GM12878 (cell line): ENCODE measurements at regions not wholly inside any gene's neighbourhood (a gene's known extent, or its start where the extent isn't known, plus 50 kb on each side); places are given as distances from the start of the nearest gene placed in this dataset.

Experiments used
- ATAC-seq: fragments of 200-7000 bp; cut with Tn5 transposase; 3 replicates; pipeline ENCODE4 v1.9.1; 2020; ENCODE audit warnings: mild to moderate bottlenecking, moderate library complexity
- BruUV-seq: library from RNA; stranded (reverse); fragments of 400-500 nt; replicated peaks from 2 replicates; lab custom pipeline; 2021; lab: Mats Ljungman, UMichigan
- CTCF ChIA-PET: fragments of 300-600 bp; sonication (Branson Sonifier 250); formaldehyde crosslinking; extraction: SDS; loops from one replicate; lab custom pipeline; 2021; ENCODE audit warnings: inconsistent platforms; lab: Yijun Ruan, JAX
- POLR2A ChIA-PET: fragments of 350-600 bp; formaldehyde crosslinking; extraction: SDS; loops from one replicate; lab custom pipeline; 2021; ENCODE audit warnings: inconsistent platforms; lab: Charles Lee
- RAD21 ChIA-PET: fragments of 300-600 bp; sonication (Branson Sonifier 250); formaldehyde crosslinking; loops from one replicate; lab custom pipeline; 2023; ENCODE audit warnings: antibody characterized with exemption; ENCODE audit not compliant: unreplicated experiment; lab: Charles Lee
- SMC1A ChIA-PET: fragments of 300-600 bp; sonication (Branson Sonifier 250); formaldehyde crosslinking; loops from one replicate; lab custom pipeline; 2023; ENCODE audit not compliant: unreplicated experiment, uncharacterized antibody; lab: Charles Lee
- DNase-seq: peaks from one replicate; pipeline ENCODE4 v3.0.0-alpha.2; 2011; ENCODE audit warnings: low read depth, low spot score
- FAIRE-seq: peaks from 3 replicates; lab custom pipeline; 2011; peaks lifted over from hg19 to GRCh38; lab: Jason Lieb, UNC
- H2AFZ ChIP-seq: 2 replicates; pipeline ENCODE4 v1.6.0; 2011; ENCODE audit warnings: low read depth, low read length, control low read depth; ENCODE audit not compliant: control insufficient read depth
- H3K27ac ChIP-seq: 2 replicates; pipeline ENCODE4 v1.5.1; 2011; ENCODE audit warnings: control low read depth; ENCODE audit not compliant: control insufficient read depth, insufficient read depth
- H3K27me3 ChIP-seq, 2 experiments: replicated peaks in 1 of 2; 2 replicates each; pipeline versions ENCODE4 v1.6.0 to v1.6.1; 2011; ENCODE audit warnings: low read length in 1 of 2; ENCODE audit not compliant: control insufficient read depth in 2 of 2, insufficient read depth in 2 of 2
- H3K36me3 ChIP-seq, 2 experiments: 2 replicates each; pipeline ENCODE4 v1.5.1; 2011; ENCODE audit warnings: low read length in 1 of 2; ENCODE audit not compliant: control insufficient read depth in 2 of 2, insufficient read depth in 2 of 2
- H3K4me1 ChIP-seq: 2 replicates; pipeline ENCODE4 v1.6.1; 2011; ENCODE audit warnings: mild to moderate bottlenecking, low read length, moderate library complexity, mixed read lengths; ENCODE audit not compliant: control insufficient read depth, insufficient read depth
- H3K4me2 ChIP-seq: 2 replicates; pipeline ENCODE4 v1.6.0; 2011; ENCODE audit warnings: control low read depth; ENCODE audit not compliant: control insufficient read depth, insufficient read depth
- H3K4me3 ChIP-seq: fragments of 200-600 bp; sonication (generic); 2 replicates; pipeline ENCODE4 v1.5.1; 2016
- H3K79me2 ChIP-seq: 2 replicates; pipeline ENCODE4 v1.6.0; 2011; ENCODE audit warnings: low read length; ENCODE audit not compliant: control insufficient read depth, insufficient read depth
- H3K9ac ChIP-seq: 2 replicates; pipeline ENCODE4 v1.8.0; 2011; ENCODE audit warnings: low read length, control low read depth, mixed read lengths; ENCODE audit not compliant: control insufficient read depth, insufficient read depth
- H3K9me3 ChIP-seq: replicated peaks from 3 replicates; pipeline ENCODE4 v1.5.1; 2011; ENCODE audit warnings: mild to moderate bottlenecking, low read length; ENCODE audit not compliant: control insufficient read depth, insufficient read depth
- H4K20me1 ChIP-seq: 2 replicates; pipeline ENCODE4 v1.6.0; 2011; ENCODE audit not compliant: control insufficient read depth, insufficient read depth
- BCL3 ChIP-seq: IDR thresholded peaks from 2 replicates; pipeline ENCODE4 v1.6.1; 2011; ENCODE audit warnings: borderline replicate concordance, low read depth, mild to moderate bottlenecking, moderate library complexity, low read length; ENCODE audit not compliant: insufficient read depth, poor library complexity, severe bottlenecking
- CREM ChIP-seq: IDR thresholded peaks from 2 replicates; pipeline ENCODE4 v1.6.1; 2014; ENCODE audit warnings: antibody characterized with exemption, low read depth
- MAX ChIP-seq: IDR thresholded peaks from 2 replicates; pipeline ENCODE4 v1.6.1; 2012; ENCODE audit warnings: low read depth, low read length, improper control_type of control experiment
- PBX3 ChIP-seq: IDR thresholded peaks from 2 replicates; pipeline ENCODE4 v1.6.1; 2011; ENCODE audit warnings: mild to moderate bottlenecking, low read depth, low read length, moderate library complexity; ENCODE audit not compliant: insufficient replicate concordance
- TARDBP ChIP-seq: IDR thresholded peaks from 2 replicates; pipeline ENCODE4 v1.6.1; 2016; ENCODE audit warnings: borderline replicate concordance
- USF1 ChIP-seq: IDR thresholded peaks from 2 replicates; pipeline ENCODE4 v1.6.1; 2011; ENCODE audit warnings: borderline replicate concordance, low read depth, mild to moderate bottlenecking, moderate library complexity, mixed read lengths, low read length; ENCODE audit not compliant: insufficient read depth; ENCODE audit errors: extremely low read length
- ZBTB40 ChIP-seq: fragments of 450-650 bp; IDR thresholded peaks from 2 replicates; pipeline ENCODE4 v1.6.1; 2016; ENCODE audit warnings: mild to moderate bottlenecking, moderate library complexity, borderline replicate concordance
- WGBS: methylation state at CpG from one replicate; pipeline ENCODE4 v1.1.6; 2016; ENCODE audit warnings: low lambda C conversion rate; ENCODE audit not compliant: insufficient replicate concordance, insufficient coverage; ENCODE audit errors: missing lambda C conversion rate; 5-methylcytosine and 5-hydroxymethylcytosine counted together
- in situ Hi-C: fragments of 300-500 bp; cut with MboI; formaldehyde crosslinking; loops from 9 replicates; pipeline ENCODE4 v1.14.3; 2018; ENCODE audit warnings: mixed read lengths
- intact Hi-C: fragments of 100-400 bp; cut with micrococcal nuclease; formaldehyde crosslinking; loops from one replicate; pipeline ENCODE4 v1.14.2; 2022; ENCODE audit not compliant: unreplicated experiment

GRCh38 chr21:17352996-17353655 is 159.7 kb upstream of the CXADR start (continued):
- TF ChIP-seq PBX3 (no peak), BCL3 (no peak)

- ATAC-seq: no peak
- ChIA-PET POLR2A (no interaction called here), CTCF (no interaction called here), SMC1A (no interaction called here), RAD21 (no interaction called here)
- no peak for FAIRE-seq
- Histone ChIP-seq H4K20me1 (no peaks in the 10 kb centered on the region), H2AFZ (no peak overlapping the region), H3K9me3 (no peaks in the 10 kb centered on the region), H3K27ac (no peak overlapping the region), H3K27me3 (no peaks in the 10 kb centered on the region), H3K4me2 (no peak overlapping the region), H3K9ac (no peak overlapping the region), H3K36me3 (no peaks in the 10 kb centered on the region), H3K79me2 (no peaks in the 10 kb centered on the region), H3K4me3 (no peak overlapping the region), H3K4me1 (no peaks in the 10 kb centered on the region)
- 35% methylated on average over 2 of the region's 2 CpGs for WGBS
- in situ Hi-C loops: no loop called here
- no TSS peak for BruUV-seq
- intact Hi-C loops: no loop called here
- no peak for DNase-seq
- TF ChIP-seq TARDBP (no peak), USF1 (no peak), MAX (no peak), CREM (no peak), BCL3 (no peak), ZBTB40 (no peak)
These were observed 153.1 kb upstream of the CXADR start for GRCh38 chr21:17359781-17360180.
